Activated CD4-positive, alpha-beta T cell treated with anti-CD3 and anti-CD28 coated beads, Interleukin-2, amount 10 ng/mL, durations not matched to agents 24 days and 14 days (primary cell): ENCODE measurements at regions not wholly inside any gene's neighbourhood (a gene's known extent, or its start where the extent isn't known, plus 50 kb on each side); places are given as distances from the start of the nearest gene placed in this dataset.
"Not testable (repeated sequence)": the region's sequence is repeated elsewhere in the genome, so short reads cannot be mapped to it uniquely, and the experiment has no call there.

ENCODE experiments used
- DNase-seq: peaks from one replicate; pipeline ENCODE4 v3.0.0; 2022
- H3K27ac Mint-ChIP-seq: one replicate; pipeline ENCODE4 v1.8.0; 2022; ENCODE audit warnings: mild to moderate bottlenecking, mixed read lengths
- H3K27me3 Mint-ChIP-seq: one replicate; pipeline ENCODE4 v1.8.0; 2022; ENCODE audit warnings: mixed read lengths
- H3K36me3 Mint-ChIP-seq: one replicate; pipeline ENCODE4 v1.8.0; 2022; ENCODE audit warnings: low read depth, mild to moderate bottlenecking, mixed read lengths
- H3K4me1 Mint-ChIP-seq: one replicate; pipeline ENCODE4 v1.8.0; 2021; ENCODE audit warnings: mixed read lengths
- H3K4me3 Mint-ChIP-seq: one replicate; pipeline ENCODE4 v1.8.0; 2022; ENCODE audit warnings: mild to moderate bottlenecking, moderate library complexity, mixed read lengths
- H3K9me3 Mint-ChIP-seq: one replicate; pipeline ENCODE4 v1.8.0; 2021; ENCODE audit warnings: mixed read lengths
- intact Hi-C: fragments of 100-400 bp; cut with micrococcal nuclease; formaldehyde crosslinking; loops from one replicate; pipeline ENCODE4 v1.15.1; 2023

DNA sequence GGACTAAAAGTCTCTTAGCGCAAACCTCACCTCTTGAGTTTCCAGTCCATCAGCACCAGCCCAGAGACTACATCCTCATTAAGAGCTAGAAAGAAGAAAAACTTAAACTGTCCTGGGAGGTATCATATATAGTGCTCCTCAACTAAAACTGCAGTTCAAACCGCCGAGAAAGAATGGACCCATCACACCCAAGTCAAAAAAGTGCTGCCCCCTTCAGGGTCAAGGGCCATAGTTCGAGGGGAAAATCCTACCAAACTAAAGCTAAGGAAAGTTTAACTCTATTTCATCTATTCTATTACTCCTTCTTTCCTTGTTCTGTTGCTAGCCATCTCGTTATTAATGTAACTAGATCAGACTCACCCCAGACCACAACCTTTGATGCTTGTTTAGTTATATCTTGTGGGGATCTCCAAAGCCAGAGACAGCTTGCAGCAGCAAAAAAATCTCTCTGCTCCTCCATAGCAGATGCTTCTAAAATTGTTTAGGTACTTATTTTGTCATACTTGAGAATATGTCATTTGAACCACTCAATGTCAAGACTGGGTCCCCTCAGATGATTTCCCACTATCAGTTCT lies 134.5 kb upstream of the RMP24 start:
- no peak for DNase-seq
- Mint-ChIP-seq H3K27me3 (no peaks in the 10 kb centered on the region), H3K27ac (no peak overlapping the region), H3K36me3 (no peaks in the 10 kb centered on the region), H3K9me3 (peaks cover 4% of the 10 kb centered on the region), H3K4me1 (no peaks in the 10 kb centered on the region), H3K4me3 (no peak overlapping the region)
- intact Hi-C loops, result no loop called here

DNA sequence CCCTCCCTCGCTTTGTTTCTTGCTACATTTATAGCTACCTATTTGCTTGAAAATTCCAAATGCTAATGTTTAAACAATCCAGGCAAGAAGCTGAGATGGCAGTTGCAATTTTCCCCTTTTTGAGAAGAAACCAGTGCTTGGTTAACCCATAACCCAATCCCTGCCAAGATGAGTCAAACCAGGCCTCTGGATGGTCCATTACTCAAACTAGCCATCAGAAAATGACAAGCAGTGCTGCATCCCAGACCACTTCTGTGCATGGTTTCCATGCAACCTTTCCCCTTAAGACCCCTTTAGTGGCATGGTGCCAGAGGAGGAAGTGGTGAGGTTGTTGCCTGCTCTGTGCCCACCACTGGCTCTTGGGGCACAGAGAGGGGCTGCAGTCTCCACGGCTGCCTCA lies 131.2 kb upstream of the RMP24 start:
- Mint-ChIP-seq H3K36me3 (no peaks in the 10 kb centered on the region), H3K4me3 (no peak overlapping the region)

DNA sequence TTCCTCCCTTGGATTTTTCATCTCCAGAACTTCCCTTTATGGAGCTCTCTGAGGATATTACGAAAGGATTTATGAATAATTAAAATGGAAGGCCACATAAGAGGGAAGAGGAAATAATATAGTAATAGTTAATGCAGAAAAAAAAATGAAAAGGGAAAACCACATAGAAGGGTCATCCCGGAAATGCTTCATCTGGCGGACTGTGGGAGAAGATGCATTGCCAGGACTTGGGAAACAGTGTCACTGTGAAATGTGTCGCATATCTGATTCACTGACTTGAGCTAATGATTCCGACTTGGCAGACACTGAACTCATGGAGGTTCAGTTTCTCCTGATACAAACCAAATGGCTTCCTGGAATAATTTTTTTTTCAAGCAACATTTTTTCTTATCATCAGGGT lies 129.9 kb upstream of the RMP24 start:
- Mint-ChIP-seq H3K27ac (no peak overlapping the region), H3K4me3 (no peak overlapping the region), H3K4me1 (no peaks in the 10 kb centered on the region), H3K27me3 (peaks cover 3% of the 10 kb centered on the region), H3K36me3 (no peaks in the 10 kb centered on the region), H3K9me3 (peaks cover 4% of the 10 kb centered on the region)
- no peak for DNase-seq
- intact Hi-C loops, result no loop called here

More for the DNA sequence above, 131.2 kb upstream of the RMP24 start:
- Mint-ChIP-seq H3K9me3 (peaks cover 4% of the 10 kb centered on the region), H3K27me3 (peaks cover 3% of the 10 kb centered on the region), H3K4me1 (no peaks in the 10 kb centered on the region), H3K27ac (no peak overlapping the region)
- DNase-seq, result no peak
- intact Hi-C loops, result no loop called here

DNA sequence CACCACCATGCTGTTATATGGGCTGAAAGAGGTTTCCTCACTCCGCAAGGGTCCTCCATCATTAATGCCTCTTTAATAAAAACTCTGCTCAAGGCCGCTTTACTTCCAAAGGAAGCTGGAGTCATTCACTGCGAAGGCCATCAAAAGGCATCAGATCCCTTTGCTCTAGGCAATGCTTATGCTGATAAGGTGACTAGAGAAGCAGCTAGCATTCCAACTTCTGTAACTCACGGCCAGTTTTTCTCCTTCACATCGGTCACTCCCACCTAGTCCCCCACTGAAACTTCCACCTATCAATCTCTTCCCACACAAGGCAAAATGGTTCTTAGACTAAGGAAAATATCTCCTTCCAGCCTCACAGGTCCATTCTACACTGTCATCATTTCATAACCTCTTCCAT lies 124.2 kb upstream of the RMP24 start:
- H3K27ac Mint-ChIP-seq, H3K36me3 Mint-ChIP-seq, intact Hi-C loops, H3K27me3 Mint-ChIP-seq, H3K4me1 Mint-ChIP-seq, H3K9me3 Mint-ChIP-seq, DNase-seq, H3K4me3 Mint-ChIP-seq: not testable (repeated sequence)

DNA sequence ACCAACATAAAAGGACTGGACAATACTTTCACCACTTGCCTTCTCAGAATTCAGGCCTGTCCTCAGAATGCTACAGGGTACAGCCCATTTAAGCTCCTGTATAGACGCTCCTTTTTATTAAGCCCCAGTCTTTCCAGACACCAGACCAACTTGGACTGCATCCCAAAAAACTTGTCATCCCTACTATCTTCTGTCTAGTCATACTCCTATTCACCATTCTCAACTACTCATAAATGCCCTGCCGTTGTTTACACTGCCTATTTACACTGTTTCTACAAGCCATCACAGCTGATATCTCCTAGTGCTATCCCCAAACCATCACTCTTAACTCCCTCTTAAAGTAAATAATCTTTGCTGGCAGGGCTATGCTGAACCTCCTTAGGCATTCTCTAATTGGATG lies 123.2 kb upstream of the RMP24 start:
- not testable (repeated sequence) for H3K27me3 Mint-ChIP-seq, DNase-seq

DNA sequence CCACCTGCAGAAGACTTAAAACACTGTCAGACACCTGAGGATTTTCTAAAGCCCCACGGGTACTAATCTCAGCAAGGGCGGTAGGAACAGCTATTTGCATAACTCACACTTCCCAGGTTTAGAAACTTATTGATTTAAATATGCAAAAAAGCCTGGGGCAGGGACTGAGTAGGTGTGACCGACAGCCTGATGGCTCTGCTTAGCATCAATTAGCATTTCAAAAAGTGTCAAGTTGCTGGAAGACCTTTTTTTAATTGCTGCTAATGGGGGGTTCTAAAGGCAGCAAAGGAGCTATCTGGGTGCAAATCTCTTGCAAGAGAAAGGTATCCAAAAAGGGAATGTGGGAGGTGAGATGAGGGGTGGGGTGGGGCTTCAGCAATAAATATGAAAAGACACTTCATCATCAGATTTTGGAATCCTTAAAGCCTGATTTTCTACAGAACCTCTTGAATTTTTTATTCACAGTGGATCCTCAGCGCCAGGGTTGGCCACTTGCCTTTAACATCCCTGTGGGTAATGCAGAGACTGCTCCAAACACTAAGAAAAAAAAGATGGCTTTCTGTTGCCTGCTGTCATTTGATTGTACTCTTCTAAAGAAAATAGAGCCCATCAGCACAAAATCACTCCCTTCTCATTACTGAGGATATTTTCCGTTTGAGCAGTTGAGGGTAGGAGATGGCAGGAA lies 121.1 kb upstream of the RMP24 start:
- no peak overlapping the region for H3K4me3 Mint-ChIP-seq
- intact Hi-C loops, result no loop called here
- no peak overlapping the region for H3K27ac Mint-ChIP-seq
- H3K9me3 Mint-ChIP-seq, result no peaks in the 10 kb centered on the region
- H3K4me1 Mint-ChIP-seq, result no peaks in the 10 kb centered on the region
- no peak for DNase-seq
- peaks cover 2% of the 10 kb centered on the region for H3K27me3 Mint-ChIP-seq
- no peaks in the 10 kb centered on the region for H3K36me3 Mint-ChIP-seq

More for the DNA sequence above, 123.2 kb upstream of the RMP24 start:
- H3K36me3 Mint-ChIP-seq, H3K4me3 Mint-ChIP-seq, H3K4me1 Mint-ChIP-seq, intact Hi-C loops, H3K27ac Mint-ChIP-seq, H3K9me3 Mint-ChIP-seq: not testable (repeated sequence)

DNA sequence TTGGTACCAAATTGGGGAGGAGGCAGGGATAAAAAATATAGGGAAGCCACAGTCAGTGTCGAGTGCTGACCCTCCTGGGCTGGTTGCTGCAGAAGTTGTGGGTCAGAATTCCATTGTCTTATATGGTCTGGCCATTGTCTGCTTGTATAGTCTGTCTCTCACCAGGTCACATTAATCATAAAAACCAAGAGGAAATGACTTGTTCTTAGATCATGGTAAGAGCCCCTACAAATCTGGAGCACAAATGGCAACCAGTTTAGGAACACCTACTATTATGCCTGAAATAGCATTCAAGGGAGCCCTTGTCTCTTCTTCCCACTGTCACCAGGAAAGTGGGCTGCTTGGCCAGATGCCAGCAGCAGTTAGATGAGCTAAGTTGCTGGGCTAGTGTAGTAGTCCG lies 119.7 kb upstream of the RMP24 start:
- no peaks in the 10 kb centered on the region for H3K36me3 Mint-ChIP-seq
- no peaks in the 10 kb centered on the region for H3K9me3 Mint-ChIP-seq
- peaks cover 2% of the 10 kb centered on the region for H3K27me3 Mint-ChIP-seq
- intact Hi-C loops, result no loop called here
- H3K27ac Mint-ChIP-seq, result no peak overlapping the region
- DNase-seq, result no peak
- H3K4me3 Mint-ChIP-seq, result no peak overlapping the region
- H3K4me1 Mint-ChIP-seq, result no peaks in the 10 kb centered on the region

DNA sequence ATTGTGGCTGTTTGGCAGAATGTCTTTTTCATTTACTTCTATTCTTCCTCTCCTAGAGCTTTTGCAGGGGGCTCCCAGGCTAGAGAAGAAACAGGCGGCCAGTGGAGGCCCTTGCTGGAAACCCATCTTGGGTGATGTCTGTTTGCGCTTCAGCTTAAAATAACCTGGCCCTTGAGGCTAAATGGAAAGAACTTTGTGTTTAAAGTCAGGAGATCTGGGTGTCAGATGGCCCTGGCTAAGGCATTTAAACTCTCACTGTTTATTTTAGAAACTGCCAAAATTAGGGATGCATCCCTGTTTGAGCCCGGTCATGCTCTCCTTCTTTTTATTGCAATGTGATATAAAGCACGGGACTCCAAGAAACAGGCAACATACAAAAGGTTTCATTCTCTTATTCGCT lies 118.4 kb upstream of the RMP24 start:
- peaks cover 2% of the 10 kb centered on the region for H3K27me3 Mint-ChIP-seq
- H3K27ac Mint-ChIP-seq, result no peak overlapping the region
- intact Hi-C loops, result no loop called here
- no peaks in the 10 kb centered on the region for H3K36me3 Mint-ChIP-seq
- H3K4me1 Mint-ChIP-seq, result no peaks in the 10 kb centered on the region
- no peak overlapping the region for H3K4me3 Mint-ChIP-seq
- H3K9me3 Mint-ChIP-seq, result no peaks in the 10 kb centered on the region
- DNase-seq, result no peak

DNA sequence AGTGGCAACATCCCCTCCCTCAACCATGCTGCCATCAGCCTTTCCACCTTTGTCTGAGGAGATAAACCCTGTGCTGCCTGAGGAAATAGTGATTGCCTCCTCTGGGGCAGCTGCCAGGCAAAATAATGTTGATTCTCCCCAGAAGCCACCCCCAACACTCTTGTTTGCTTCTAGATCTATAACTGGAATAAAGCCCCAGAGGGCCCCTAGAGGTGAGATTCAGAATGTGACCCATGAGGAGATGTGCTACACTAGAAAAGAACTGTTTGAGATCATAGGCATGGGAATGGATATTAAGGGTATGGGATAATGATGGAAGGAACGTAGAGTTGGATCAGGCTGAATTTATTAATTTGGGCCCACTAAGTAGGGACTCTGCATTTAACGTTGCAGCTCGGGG lies 116.3 kb upstream of the RMP24 start:
- intact Hi-C loops, result no loop called here
- H3K4me1 Mint-ChIP-seq, result no peaks in the 10 kb centered on the region
- peaks cover 2% of the 10 kb centered on the region for H3K27me3 Mint-ChIP-seq

DNA sequence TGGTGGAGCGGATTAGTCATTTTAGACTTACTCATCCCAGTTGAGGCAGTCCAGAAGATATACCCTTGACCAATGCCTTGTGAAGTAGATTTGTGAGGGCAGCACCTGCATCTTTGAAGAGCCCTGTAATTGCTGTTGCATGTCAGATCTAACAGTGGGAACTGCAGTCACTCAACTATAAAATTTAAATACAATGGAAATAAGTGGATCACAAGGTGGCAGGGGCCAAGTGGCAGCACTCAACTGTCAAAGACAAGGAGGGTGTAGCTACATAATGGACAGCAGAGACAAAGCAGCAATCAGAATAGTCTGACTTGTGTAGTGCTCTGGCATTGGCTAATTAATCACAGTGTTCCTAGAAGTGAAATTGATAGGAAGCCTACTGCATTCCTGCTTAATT lies 115.8 kb upstream of the RMP24 start:
- DNase-seq, result not testable (repeated sequence)

More for the DNA sequence above, 116.3 kb upstream of the RMP24 start:
- Mint-ChIP-seq H3K9me3 (no peaks in the 10 kb centered on the region), H3K27ac (no peak overlapping the region), H3K4me3 (no peak overlapping the region), H3K36me3 (no peaks in the 10 kb centered on the region)
- no peak for DNase-seq

DNA sequence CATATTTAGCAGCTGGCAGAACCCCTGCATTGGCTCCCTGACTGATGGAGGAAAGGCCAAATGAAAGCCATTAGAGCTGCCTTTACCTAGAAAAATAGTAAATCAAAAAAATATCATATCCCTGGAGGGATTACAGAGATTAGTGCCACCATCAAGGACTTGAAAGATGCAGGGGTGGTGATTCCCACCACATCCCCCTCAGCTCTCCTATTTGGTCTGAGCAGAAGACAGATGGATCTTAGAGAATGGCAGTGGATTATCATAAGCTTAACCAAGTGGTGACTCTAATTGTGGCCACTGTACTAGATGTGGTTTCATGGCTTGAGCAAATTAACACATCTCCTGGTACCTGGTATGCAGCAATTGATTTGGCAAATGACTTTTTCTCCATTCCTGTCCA lies 114.9 kb upstream of the RMP24 start:
- H3K9me3 Mint-ChIP-seq, H3K4me3 Mint-ChIP-seq, H3K36me3 Mint-ChIP-seq, H3K27ac Mint-ChIP-seq, DNase-seq, H3K4me1 Mint-ChIP-seq, H3K27me3 Mint-ChIP-seq, intact Hi-C loops: not testable (repeated sequence)

More for the DNA sequence above, 115.8 kb upstream of the RMP24 start:
- H3K9me3 Mint-ChIP-seq, H3K27me3 Mint-ChIP-seq, H3K4me3 Mint-ChIP-seq, intact Hi-C loops, H3K27ac Mint-ChIP-seq, H3K36me3 Mint-ChIP-seq, H3K4me1 Mint-ChIP-seq: not testable (repeated sequence)

DNA sequence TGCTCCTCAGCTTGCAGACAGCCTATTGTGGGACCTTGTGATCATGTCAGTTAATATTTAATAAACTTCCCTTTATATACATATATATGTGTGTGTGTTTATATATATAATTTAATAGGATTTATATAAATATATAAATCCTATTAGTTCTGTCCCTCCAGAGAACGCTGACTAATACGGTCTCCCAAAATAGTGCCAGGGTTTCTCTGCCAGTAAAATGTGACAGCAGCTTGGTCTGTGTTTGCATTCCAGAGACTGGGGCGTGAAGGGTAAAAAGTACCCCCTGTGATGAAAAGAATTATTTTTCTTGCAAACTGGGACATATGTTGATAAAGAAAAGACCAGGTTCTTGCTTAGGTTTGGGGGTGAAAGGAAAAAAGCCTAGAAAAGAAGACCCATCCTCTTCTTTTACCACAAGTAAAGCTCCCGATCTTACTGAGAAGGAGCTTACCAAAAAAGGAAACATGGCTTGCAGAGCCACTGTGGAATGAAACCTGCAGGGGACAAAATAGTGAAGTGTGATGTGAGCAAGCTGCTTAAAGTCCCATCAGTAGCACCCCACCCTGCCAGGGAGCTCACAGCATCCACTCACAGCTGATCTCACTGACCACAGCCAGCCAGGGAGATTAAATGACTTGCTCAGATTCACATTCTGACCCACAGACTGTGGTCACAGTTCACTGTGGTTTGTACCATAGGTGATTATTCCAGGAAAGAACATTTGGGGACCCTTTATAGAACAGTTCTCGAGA lies 110.9 kb upstream of the RMP24 start:
- no peaks in the 10 kb centered on the region for H3K4me1 Mint-ChIP-seq
- no peak overlapping the region for H3K27ac Mint-ChIP-seq
- no peak for DNase-seq
- no peaks in the 10 kb centered on the region for H3K9me3 Mint-ChIP-seq
- intact Hi-C loops, result no loop called here
- no peaks in the 10 kb centered on the region for H3K36me3 Mint-ChIP-seq
- H3K4me3 Mint-ChIP-seq, result no peak overlapping the region
- H3K27me3 Mint-ChIP-seq, result no peaks in the 10 kb centered on the region

DNA sequence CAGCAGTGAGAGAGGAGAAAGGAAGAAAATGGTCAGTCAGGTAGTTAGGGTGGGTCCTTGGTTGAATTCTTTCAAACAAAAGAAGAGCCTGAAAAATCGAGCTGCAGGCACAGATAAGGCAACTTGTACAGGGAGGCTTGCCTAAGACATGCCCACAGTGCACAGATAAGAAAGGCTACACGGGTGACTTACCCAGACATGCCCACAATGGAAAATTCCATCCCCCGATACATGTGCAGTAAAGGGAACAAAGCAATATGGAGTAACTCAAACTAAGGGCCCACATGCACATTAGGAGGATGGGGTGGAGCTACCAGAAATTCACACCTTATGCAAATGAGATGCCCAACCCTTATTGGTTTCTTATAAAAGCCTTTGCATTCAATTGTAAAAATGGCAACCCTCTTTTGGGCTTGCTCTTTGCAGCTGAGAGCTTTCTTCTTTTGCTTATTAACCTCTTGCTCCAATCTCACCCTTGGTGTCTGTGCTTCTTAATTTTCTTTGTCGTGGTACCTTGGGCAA lies 110.3 kb upstream of the RMP24 start:
- intact Hi-C loops, result no loop called here
- Mint-ChIP-seq H3K4me3 (no peak overlapping the region), H3K4me1 (no peaks in the 10 kb centered on the region), H3K27me3 (no peaks in the 10 kb centered on the region), H3K9me3 (no peaks in the 10 kb centered on the region), H3K27ac (no peak overlapping the region), H3K36me3 (no peaks in the 10 kb centered on the region)
- DNase-seq, result no peak

DNA sequence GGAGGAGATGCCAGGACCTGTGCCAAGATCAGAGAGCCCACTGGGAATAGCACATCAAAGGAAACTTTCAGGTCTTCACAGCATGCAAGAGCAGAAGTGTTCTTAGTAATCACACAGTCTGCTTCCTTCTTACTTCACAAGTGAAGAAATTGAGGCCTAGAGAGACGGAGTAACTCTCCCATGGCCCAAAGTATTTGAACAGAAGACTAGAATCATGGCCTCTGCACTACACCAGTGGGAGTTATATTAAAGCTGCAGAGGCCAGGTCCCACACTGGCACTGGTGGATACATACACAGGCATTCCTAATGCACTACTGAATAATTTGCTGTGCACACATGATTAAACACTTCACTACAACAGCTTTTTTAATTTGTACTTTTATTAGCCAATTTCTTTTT lies 107.6 kb upstream of the RMP24 start:
- H3K4me1 Mint-ChIP-seq, result no peaks in the 10 kb centered on the region
- no peaks in the 10 kb centered on the region for H3K36me3 Mint-ChIP-seq
- DNase-seq, result no peak
- H3K9me3 Mint-ChIP-seq, result no peaks in the 10 kb centered on the region
- H3K27ac Mint-ChIP-seq, result no peak overlapping the region
- H3K4me3 Mint-ChIP-seq, result no peak overlapping the region
- peaks cover 1% of the 10 kb centered on the region for H3K27me3 Mint-ChIP-seq
- intact Hi-C loops, result no loop called here
